Neutrophil (primary cell): ENCODE measurements at regions not wholly inside any gene's neighbourhood (a gene's known extent, or its start where the extent isn't known, plus 50 kb on each side); places are given as distances from the start of the nearest gene placed in this dataset.

Experiments used
- H3K27ac ChIP-seq: fragments of 200-600 bp; sonication (generic); 2 replicates; pipeline ENCODE4 v1.5.1; 2016; ENCODE audit warnings: mild to moderate bottlenecking, moderate library complexity
- H3K27me3 ChIP-seq: fragments of 200-600 bp; sonication (generic); 2 replicates; pipeline ENCODE4 v1.6.0; 2016; ENCODE audit warnings: mild to moderate bottlenecking
- H3K36me3 ChIP-seq: fragments of 200-600 bp; sonication (generic); 2 replicates; pipeline ENCODE4 v1.5.1; 2017
- H3K4me1 ChIP-seq, 2 experiments: fragments of 200-600 bp in 1 of 2; sonication (generic) in 1 of 2; 1 replicate in 1 of 2; 2 replicates in 1 of 2; pipeline versions ENCODE4 v1.5.1 to v1.6.1; 2013 to 2016; ENCODE audit warnings: low read depth in 1 of 2, low read length in 1 of 2, mild to moderate bottlenecking in 1 of 2, moderate library complexity in 1 of 2; ENCODE audit not compliant: control insufficient read depth in 1 of 2, insufficient read depth in 1 of 2
- H3K4me3 ChIP-seq, 2 experiments: fragments of 200-600 bp in 1 of 2; sonication (generic) in 1 of 2; 1 replicate in 1 of 2; 2 replicates in 1 of 2; pipeline ENCODE4 v1.5.1; 2013 to 2016; ENCODE audit warnings: low read depth in 1 of 2, low read length in 1 of 2, mild to moderate bottlenecking in 1 of 2, moderate library complexity in 1 of 2
- H3K9me3 ChIP-seq: fragments of 200-600 bp; sonication (generic); 2 replicates; pipeline ENCODE4 v1.5.1; 2016
- TF ChIP-seq, protein P1 (sequence below): fragments of 200-600 bp; sonication (generic); IDR thresholded peaks from 2 replicates; pipeline ENCODE4 v1.5.1; 2016; ENCODE audit warnings: antibody characterized with exemption

DNA sequence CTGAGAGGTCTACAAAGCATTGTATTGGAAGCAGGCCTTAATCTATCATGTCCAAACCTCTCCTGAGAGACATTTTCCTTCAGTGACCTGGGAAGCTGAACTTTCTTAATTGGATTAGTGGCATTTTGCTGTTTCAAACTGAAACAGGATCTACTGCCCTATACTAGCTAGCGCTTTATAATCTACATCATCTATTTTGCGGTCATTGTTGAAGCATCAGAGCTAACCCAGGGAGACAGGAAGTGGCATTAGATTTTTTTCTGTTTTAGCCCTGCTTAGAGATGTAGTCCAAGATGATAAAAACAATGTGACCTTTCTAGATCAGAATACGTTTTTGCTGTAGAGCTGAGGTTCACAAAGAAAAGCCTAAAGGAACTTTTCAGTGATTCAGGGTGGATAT is 147.4 kb upstream of the AGR3 start:
- Histone ChIP-seq H3K4me1 (peaks cover 3 to 7% of the 10 kb centered on the region in 2 experiments), H3K36me3 (no peaks in the 10 kb centered on the region), H3K27ac (no peak overlapping the region), H3K4me3 (no peak overlapping the region), H3K27me3 (no peaks in the 10 kb centered on the region), H3K9me3 (no peaks in the 10 kb centered on the region)
- TF ChIP-seq, protein P1, sequence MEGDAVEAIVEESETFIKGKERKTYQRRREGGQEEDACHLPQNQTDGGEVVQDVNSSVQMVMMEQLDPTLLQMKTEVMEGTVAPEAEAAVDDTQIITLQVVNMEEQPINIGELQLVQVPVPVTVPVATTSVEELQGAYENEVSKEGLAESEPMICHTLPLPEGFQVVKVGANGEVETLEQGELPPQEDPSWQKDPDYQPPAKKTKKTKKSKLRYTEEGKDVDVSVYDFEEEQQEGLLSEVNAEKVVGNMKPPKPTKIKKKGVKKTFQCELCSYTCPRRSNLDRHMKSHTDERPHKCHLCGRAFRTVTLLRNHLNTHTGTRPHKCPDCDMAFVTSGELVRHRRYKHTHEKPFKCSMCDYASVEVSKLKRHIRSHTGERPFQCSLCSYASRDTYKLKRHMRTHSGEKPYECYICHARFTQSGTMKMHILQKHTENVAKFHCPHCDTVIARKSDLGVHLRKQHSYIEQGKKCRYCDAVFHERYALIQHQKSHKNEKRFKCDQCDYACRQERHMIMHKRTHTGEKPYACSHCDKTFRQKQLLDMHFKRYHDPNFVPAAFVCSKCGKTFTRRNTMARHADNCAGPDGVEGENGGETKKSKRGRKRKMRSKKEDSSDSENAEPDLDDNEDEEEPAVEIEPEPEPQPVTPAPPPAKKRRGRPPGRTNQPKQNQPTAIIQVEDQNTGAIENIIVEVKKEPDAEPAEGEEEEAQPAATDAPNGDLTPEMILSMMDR, result no peak

DNA sequence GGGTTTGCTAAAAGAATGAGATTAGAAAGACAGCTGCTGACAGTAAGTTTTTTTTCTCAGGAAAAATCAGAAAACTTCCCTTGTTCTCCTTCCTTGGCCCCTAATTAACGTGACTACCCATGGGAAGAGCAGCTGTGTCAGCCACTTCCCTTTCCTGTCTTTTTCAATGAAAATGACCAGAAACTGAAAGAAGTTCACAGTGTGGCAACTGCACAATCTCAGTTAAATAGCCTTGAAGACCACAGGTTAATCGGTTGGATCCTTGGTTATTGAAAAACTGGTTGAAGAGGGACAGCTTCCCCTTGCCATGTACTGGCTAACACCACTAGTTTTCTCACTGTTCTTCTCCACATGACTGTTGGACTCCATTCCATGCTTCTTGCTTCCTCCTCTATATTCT is 148.8 kb upstream of the AGR3 start:
- Histone ChIP-seq H3K4me3 (no peak overlapping the region), H3K9me3 (no peaks in the 10 kb centered on the region), H3K36me3 (no peaks in the 10 kb centered on the region), H3K4me1 (peaks cover 3 to 7% of the 10 kb centered on the region in 2 experiments), H3K27me3 (no peaks in the 10 kb centered on the region), H3K27ac (no peak overlapping the region)
- TF ChIP-seq, protein P1, result no peak

DNA sequence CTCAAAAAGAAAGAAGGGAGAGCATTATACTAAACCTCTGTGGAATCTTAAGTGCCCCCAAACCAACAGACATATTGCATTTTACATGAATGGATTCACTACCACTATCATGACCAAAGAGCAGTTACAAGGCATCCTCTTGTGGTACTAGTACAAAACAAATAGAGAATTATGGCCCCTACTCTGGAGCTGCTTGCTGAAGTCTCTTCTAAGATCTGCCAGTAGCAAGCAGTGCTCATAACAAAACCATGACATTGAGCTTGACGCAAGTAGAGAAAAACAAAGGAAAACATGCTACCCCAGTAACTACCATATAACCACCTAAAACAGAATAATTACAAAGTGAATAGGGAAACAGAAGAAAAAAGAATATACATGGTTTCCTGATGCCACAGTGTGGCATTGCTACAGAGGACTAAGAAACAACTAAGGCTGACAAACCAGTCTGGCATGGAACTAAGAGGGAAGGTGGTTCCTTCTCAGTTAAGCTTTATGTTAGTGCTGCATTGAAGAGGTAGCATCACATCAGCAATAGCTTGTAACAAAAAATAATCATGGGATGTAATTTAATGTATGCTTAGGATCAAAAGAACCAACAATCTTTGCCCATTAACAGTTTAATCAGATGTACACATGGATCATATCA is 150.2 kb upstream of the AGR3 start:
- Histone ChIP-seq H3K27ac (no peak overlapping the region), H3K4me3 (no peak overlapping the region), H3K27me3 (no peaks in the 10 kb centered on the region), H3K9me3 (no peaks in the 10 kb centered on the region), H3K36me3 (no peaks in the 10 kb centered on the region), H3K4me1 (peaks cover 3 to 7% of the 10 kb centered on the region in 2 experiments)
- TF ChIP-seq, protein P1, result no peak

DNA sequence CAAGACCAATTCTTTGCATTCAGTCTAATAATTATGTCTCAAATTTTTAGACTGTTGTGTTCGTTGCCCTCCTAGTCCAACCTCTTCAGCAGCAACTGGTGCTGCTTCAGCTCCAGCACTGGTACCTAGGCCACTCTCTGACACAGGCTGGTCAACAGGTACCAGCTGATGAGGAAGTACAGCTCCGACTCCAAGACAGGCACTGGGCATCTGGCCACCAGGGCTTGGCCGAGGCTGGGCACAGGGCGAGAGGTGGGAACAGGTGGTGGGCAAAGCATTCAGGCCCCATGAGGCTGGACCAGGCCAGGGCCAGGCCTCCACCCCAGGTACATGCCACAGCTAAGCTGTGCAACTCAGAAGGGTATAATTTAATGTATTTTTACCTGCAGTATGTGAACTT is 151.5 kb upstream of the AGR3 start:
- Histone ChIP-seq H3K36me3 (no peaks in the 10 kb centered on the region), H3K27ac (no peak overlapping the region), H3K4me3 (no peak overlapping the region), H3K27me3 (no peaks in the 10 kb centered on the region), H3K4me1 (peaks cover 3% of the 10 kb centered on the region in 2 experiments), H3K9me3 (no peaks in the 10 kb centered on the region)
- TF ChIP-seq, protein P1, result no peak

DNA sequence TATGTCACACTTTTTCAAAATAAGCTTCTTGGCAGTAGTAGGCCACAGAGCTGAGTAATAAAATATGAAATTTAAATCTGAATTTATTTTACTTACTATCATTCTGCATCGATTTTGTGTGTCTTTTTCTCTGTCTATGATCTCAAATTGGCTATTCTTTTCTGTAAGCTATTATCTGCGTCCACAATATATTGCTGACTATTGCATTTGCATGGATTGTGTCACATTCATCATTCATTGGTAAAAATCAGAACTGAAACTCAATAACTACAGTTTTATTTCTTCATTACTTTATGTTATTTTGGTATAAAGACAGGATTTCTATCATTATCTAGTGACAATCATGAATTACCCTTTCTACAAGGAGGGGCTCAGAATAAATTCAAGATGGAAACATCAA is 154.8 kb upstream of the AGR3 start:
- peaks cover 22 to 24% of the 10 kb centered on the region in 2 experiments for H3K4me1 ChIP-seq
- H3K27ac ChIP-seq, result no peak overlapping the region
- TF ChIP-seq, protein P1, result no peak
- H3K4me3 ChIP-seq, result no peak overlapping the region
- no peaks in the 10 kb centered on the region for H3K36me3 ChIP-seq
- H3K9me3 ChIP-seq, result no peaks in the 10 kb centered on the region
- H3K27me3 ChIP-seq, result no peaks in the 10 kb centered on the region
